GM12891 (cell line): ENCODE measurements at regions not wholly inside any gene's neighbourhood (a gene's known extent, or its start where the extent isn't known, plus 50 kb on each side); places are given as distances from the start of the nearest gene placed in this dataset.
"Not testable (repeated sequence)": the region's sequence is repeated elsewhere in the genome, so short reads cannot be mapped to it uniquely, and the experiment has no call there.

ENCODE experiments used
- DNase-seq: peaks from one replicate; pipeline ENCODE4 v3.0.0; 2011; ENCODE audit warnings: low spot score; ENCODE audit not compliant: insufficient read length
- FAIRE-seq: peaks from 2 replicates; lab custom pipeline; 2011; peaks lifted over from hg19 to GRCh38; lab: Jason Lieb, UNC
- PAX5 ChIP-seq: IDR thresholded peaks from 2 replicates; pipeline ENCODE4 v1.6.1; 2011; ENCODE audit warnings: low read length, moderate library complexity, mild to moderate bottlenecking; ENCODE audit not compliant: insufficient read depth, severe bottlenecking
- POLR2A ChIP-seq: IDR thresholded peaks from 2 replicates; pipeline ENCODE4 v1.6.1; 2011; ENCODE audit warnings: low read depth, low read length, control low read depth
- POLR2AphosphoS5 ChIP-seq: IDR thresholded peaks from 2 replicates; pipeline ENCODE4 v1.6.1; 2011; ENCODE audit warnings: low read depth, low read length, control low read depth
- POU2F2 ChIP-seq: IDR thresholded peaks from 2 replicates; pipeline ENCODE4 v1.6.1; 2011; ENCODE audit warnings: low read depth, mild to moderate bottlenecking, control low read depth, low read length, moderate library complexity
- SPI1 ChIP-seq: IDR thresholded peaks from 2 replicates; pipeline ENCODE4 v1.6.1; 2011; ENCODE audit warnings: low read depth, low read length, control low read depth
- TAF1 ChIP-seq: IDR thresholded peaks from 2 replicates; pipeline ENCODE4 v1.6.1; 2011; ENCODE audit warnings: low read depth, low read length, control low read depth

DNA sequence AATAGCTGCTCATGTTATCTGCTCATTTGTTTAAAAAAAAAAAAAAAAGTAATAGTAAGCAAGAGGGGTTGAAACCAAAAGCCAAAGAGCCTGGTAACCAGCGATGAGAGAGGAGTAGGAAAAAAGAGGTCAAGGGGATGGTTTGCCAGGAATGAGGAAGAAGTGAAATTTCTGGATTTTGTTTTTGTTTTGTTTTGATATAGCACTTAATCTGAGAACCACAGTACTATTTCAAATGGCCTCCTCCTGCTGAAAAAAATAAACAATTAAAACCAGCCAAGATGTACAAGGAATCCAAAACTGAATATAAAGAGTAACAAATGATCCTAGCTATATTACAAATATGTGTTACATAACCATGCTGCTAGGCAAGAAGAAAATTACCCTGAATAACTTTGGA lies 213.1 kb downstream of the FGFR2 start:
- no peak for FAIRE-seq
- no peak for TF ChIP-seq SPI1
- TF ChIP-seq POLR2A, result no peak
- no peak for TF ChIP-seq POLR2AphosphoS5
- TF ChIP-seq PAX5, result no peak
- no peak for TF ChIP-seq POU2F2
- TF ChIP-seq TAF1, result no peak
- no peak for DNase-seq

DNA sequence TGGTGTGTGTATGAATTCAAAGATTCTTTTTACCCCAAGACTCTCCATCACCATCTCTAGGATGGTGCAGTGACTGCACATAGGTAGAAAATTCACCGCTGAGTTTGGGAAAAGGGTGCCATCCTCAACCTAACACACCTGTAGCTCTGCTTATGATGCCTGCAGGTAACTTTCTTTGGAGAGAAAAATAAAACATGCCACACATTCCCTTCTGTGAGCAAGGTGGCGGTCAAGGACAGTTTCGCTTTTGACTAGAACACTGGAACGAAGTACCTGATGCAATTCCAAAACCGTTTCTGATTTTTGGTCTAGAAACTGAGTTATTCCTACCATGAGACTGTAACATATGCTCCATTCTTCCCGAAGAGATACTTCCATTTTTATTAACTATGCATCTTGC lies 205.6 kb downstream of the FGFR2 start:
- no peak for FAIRE-seq
- no peak for DNase-seq
- TF ChIP-seq TAF1 (no peak), SPI1 (no peak), POLR2AphosphoS5 (no peak), POU2F2 (no peak), PAX5 (no peak), POLR2A (no peak)

DNA sequence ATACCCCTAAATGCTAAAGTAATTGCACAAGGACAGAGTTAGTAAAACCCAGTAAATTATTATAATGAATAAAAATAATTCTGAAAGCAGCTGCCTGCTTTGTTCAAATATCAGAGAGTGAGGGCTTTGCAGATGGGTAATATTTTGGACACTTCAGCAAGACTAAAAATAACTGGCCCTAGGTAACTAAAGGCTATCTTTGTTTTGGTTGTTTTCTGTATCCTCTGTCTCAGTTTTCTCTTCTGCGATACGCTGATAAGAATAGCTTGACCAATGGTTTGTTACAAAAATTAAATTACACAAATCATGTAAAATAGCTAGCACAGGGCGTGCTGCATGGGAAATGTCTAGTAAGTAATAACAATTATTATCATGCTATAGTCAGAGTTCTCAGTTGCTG lies 204.7 kb downstream of the FGFR2 start:
- DNase-seq (no peak), FAIRE-seq (no peak)
- TF ChIP-seq POLR2A (no peak), POLR2AphosphoS5 (no peak), PAX5 (no peak), POU2F2 (no peak), TAF1 (no peak), SPI1 (no peak)

DNA sequence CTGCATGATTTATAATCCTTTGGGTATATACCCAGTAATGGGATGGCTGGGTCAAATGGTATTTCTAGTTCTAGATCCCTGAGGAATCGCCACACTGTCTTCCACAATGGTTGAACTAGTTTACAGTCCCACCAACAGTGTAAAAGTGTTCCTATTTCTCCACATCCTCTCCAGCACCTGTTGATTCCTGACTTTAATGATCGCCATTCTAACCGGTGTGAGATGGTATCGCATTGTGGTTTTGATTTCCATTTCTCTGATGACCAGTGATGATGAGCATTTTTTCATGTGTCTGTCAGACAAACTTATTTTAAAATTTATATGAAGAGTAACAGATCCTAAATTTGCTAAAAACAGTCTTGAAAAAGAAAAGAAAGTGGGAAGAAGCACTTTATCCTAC lies 197.7 kb downstream of the FGFR2 start:
- not testable (repeated sequence) for FAIRE-seq, DNase-seq

DNA sequence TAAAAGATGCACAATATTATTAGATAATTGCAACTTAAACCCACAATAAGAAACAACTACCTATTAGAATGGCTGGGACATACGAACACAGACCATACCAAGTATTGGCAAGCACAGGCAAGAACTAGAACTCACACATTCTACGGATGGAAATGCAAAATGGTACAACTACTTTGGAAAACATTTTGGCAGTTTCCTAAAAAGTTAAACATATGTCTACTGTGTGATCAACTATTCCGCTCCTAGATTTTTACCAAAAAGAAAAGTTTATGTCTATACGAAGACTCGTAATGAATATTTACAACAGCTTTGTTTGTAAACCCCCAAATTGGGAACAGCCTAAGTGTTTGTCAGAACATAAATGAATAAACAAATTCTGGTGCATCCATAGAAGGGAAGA lies 194.7 kb downstream of the FGFR2 start:
- FAIRE-seq (no peak), DNase-seq (no peak)
- TF ChIP-seq POLR2AphosphoS5 (no peak), POU2F2 (no peak), PAX5 (no peak), POLR2A (no peak)

DNA sequence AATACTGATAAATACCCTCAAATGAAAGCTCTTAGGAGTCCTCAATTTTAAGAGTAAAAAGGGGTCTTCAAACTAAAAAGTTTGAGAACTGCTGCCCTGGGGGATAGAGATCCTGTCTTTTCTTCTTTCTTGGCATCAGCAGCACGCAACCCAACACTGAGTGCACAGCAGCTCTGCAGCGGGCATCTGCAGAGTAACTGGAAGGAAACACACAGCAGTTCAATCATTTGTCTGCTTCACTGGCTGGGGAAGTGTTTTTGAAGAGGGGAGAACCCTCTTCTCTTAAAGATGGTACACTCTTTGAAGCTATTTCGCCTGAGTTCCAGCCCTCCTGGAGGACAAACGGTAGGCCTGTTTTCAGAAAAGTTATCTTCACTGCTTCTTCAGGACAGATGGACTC lies 193.6 kb downstream of the FGFR2 start:
- no peak for TF ChIP-seq TAF1
- no peak for TF ChIP-seq POLR2AphosphoS5
- no peak for TF ChIP-seq POLR2A
- no peak for TF ChIP-seq PAX5
- no peak for TF ChIP-seq POU2F2
- TF ChIP-seq SPI1, result no peak
- DNase-seq (no peak), FAIRE-seq (no peak)

DNA sequence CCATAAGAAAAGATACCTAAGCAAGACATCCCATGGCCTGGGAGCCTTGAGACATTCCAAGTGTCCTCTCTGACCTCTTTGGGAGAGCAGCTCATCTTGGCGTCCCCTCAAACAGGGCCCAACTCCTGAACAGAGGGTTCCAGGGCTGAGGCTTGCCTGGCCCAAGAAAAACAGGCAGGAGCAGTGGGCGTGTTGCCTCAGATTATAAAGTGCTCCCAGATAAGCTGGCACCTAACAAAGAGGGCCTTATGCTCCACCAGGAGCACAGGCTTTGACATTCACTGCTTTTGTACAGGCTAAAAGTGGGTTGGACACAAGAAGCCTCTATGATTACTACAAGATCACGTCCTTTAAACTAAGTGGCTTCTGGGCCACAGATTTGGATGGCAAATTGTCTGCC lies 193.1 kb downstream of the FGFR2 start:
- DNase-seq, result no peak
- FAIRE-seq, result no peak
- TF ChIP-seq PAX5 (no peak), SPI1 (no peak), POLR2A (no peak), POLR2AphosphoS5 (no peak), TAF1 (no peak), POU2F2 (no peak)

DNA sequence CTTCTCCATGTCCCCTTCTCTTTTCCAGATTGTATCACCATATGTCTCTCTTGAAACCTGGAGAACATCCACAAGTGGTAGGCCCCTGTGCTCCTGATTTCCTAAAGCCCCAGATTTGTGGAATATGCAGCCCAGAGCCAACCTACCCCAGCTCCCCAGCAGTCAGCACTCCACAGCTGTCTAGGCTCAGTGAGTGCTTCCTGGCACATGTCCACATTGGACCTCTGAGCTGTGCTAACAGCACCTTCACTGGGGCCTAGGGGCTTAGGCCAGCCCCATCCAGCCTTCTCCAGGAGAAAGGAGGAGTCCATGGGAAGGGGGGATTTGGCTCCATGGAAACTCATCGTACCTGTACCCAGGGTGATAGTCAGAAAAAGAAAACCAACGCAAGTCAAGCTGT lies 192.7 kb downstream of the FGFR2 start:
- FAIRE-seq (no peak), DNase-seq (no peak)
- TF ChIP-seq POLR2AphosphoS5, result no peak
- no peak for TF ChIP-seq SPI1

DNA sequence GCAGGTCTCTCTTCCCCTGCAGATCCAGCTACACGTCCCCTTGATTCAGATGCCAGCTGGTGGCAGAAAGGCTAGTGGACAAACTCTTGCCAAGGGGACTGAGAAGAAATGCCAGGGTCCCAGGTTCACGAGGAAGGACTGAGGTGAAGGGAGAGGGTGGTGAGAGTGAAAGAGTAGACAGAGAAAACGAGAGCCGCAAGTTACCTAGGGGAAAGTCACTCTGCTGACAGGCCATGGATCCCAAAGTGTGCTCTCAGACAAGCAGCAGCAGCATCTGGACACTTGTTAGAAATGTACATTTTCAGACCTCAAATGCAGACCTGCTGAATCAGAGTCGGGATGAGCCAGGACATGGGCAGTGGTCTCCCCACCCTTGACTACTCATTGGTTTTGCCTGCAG lies 192.3 kb downstream of the FGFR2 start:
- FAIRE-seq (no peak), DNase-seq (no peak)
- TF ChIP-seq PAX5 (no peak), POLR2AphosphoS5 (no peak), TAF1 (no peak), SPI1 (no peak), POU2F2 (no peak), POLR2A (no peak)

DNA sequence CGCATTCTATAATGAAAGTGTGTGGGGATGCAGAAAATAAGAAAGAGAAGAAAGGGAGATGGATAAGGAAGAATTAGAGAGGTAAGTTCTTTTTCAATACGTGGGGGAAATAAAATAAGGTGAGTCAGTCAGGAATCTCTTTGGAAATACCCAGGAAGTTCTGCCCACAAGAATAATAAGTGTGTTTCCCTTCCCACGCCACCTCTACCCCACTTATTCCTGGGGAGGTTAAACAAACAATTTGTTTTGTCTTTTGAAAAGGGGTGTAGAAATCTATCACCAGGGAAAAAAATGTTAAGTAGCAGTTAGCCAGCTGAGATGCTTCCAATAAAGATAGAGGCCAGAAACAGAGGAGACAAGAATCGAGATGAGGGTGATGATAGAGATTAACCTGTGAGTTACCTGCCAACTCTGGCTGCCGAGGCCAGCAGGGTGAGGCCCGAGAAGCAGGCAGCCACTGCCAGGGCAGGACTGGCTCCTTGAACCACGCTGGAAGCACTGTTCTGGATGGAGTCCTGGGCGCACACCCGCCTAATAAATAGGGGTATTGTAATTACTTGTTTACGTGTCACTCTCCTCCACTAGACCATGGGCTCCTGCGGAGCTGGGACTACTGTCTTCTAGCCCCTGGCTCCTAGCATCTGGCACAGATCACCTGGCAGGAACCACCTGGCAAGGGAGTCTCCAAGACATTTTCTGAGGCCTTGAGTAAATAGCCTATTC lies 191.3 kb downstream of the FGFR2 start:
- DNase-seq (no peak), FAIRE-seq (no peak)
- TF ChIP-seq SPI1 (no peak), POU2F2 (no peak), TAF1 (no peak), POLR2AphosphoS5 (no peak), PAX5 (no peak), POLR2A (no peak)
